ENCODE measurements at regions not wholly inside any gene's neighbourhood (a gene's known extent, or its start where the extent isn't known, plus 50 kb on each side); places are given as distances from the start of the nearest gene placed in this dataset.

- H3K9me3 ChIP-seq (ENCODE audit: control insufficient read depth in 2 of 3, insufficient read depth in 1 of 3, low read length in 3 of 3): no peaks in the 10 kb centered on the region
- H3K36me3 ChIP-seq (ENCODE audit: control insufficient read depth in 2 of 3, insufficient read depth in 3 of 3, low read length in 3 of 3): no peaks in the 10 kb centered on the region
- H3K4me3 ChIP-seq (ENCODE audit: low read length in 3 of 3): no peak overlapping the region
- TF ChIP-seq CTCF (IDR thresholded peaks at IDR 0.05; ENCODE audit: borderline replicate concordance, extremely low read depth, insufficient read depth): no peak
- no peak overlapping the region for H3K27ac ChIP-seq (ENCODE audit: low read depth in 2 of 2, low read length in 2 of 2)
- H3K9ac ChIP-seq (ENCODE audit: low read length in 3 of 3): no peak overlapping the region
- FAIRE-seq: no peak
- peaks cover 0 to 2% (median under 1%) of the 10 kb centered on the region in 3 donors for H3K4me1 ChIP-seq (ENCODE audit: control insufficient read depth in 2 of 3, insufficient read depth in 2 of 3, low read depth in 1 of 3, low read length in 3 of 3)
- intact Hi-C loops (cut with DNase I): no loop called here
- no peaks in the 10 kb centered on the region for H3K27me3 ChIP-seq (ENCODE audit: control insufficient read depth, insufficient read depth, low read length)
- DNase-seq: no peak
Measured at GRCh38 chr10:69692267-69692666, 62.2 kb downstream of the FAM241B start.

- intact Hi-C loops (cut with DNase I): no loop called here
- Histone ChIP-seq H3K9me3 (ENCODE audit: control insufficient read depth in 2 of 3, insufficient read depth in 1 of 3, low read length in 3 of 3) (no peaks in the 10 kb centered on the region), H3K9ac (ENCODE audit: low read length in 3 of 3) (no peak overlapping the region), H3K4me1 (ENCODE audit: control insufficient read depth in 2 of 3, insufficient read depth in 2 of 3, low read depth in 1 of 3, low read length in 3 of 3) (no peaks in the 10 kb centered on the region), H3K27me3 (ENCODE audit: control insufficient read depth, insufficient read depth, low read length) (no peaks in the 10 kb centered on the region), H3K4me3 (ENCODE audit: low read length in 3 of 3) (no peak overlapping the region), H3K27ac (ENCODE audit: low read depth in 2 of 2, low read length in 2 of 2) (no peak overlapping the region), H3K36me3 (ENCODE audit: control insufficient read depth in 2 of 3, insufficient read depth in 3 of 3, low read length in 3 of 3) (no peaks in the 10 kb centered on the region)
- FAIRE-seq (no peak), DNase-seq (no peak)
- no peak for TF ChIP-seq CTCF (IDR thresholded peaks at IDR 0.05; ENCODE audit: borderline replicate concordance, extremely low read depth, insufficient read depth)
Measured at GRCh38 chr10:69692891-69693290, 62.8 kb downstream of the FAM241B start.

GRCh38 chr10:69693886-69694285, 63.8 kb downstream of the FAM241B start:
- no peak for FAIRE-seq
- TF ChIP-seq CTCF (IDR thresholded peaks at IDR 0.05; ENCODE audit: borderline replicate concordance, extremely low read depth, insufficient read depth): no peak
- H3K36me3 ChIP-seq (ENCODE audit: control insufficient read depth in 2 of 3, insufficient read depth in 3 of 3, low read length in 3 of 3): no peaks in the 10 kb centered on the region
- no peak for DNase-seq
- H3K9me3 ChIP-seq (ENCODE audit: control insufficient read depth in 2 of 3, insufficient read depth in 1 of 3, low read length in 3 of 3): no peaks in the 10 kb centered on the region
- H3K4me3 ChIP-seq (ENCODE audit: low read length in 3 of 3): no peak overlapping the region
- H3K4me1 ChIP-seq (ENCODE audit: control insufficient read depth in 2 of 3, insufficient read depth in 2 of 3, low read depth in 1 of 3, low read length in 3 of 3): no peaks in the 10 kb centered on the region
- H3K27me3 ChIP-seq (ENCODE audit: control insufficient read depth, insufficient read depth, low read length): no peaks in the 10 kb centered on the region
- intact Hi-C loops (cut with DNase I): no loop called here
- no peak overlapping the region for H3K27ac ChIP-seq (ENCODE audit: low read depth in 2 of 2, low read length in 2 of 2)
- H3K9ac ChIP-seq (ENCODE audit: low read length in 3 of 3): no peak overlapping the region

- Histone ChIP-seq H3K36me3 (ENCODE audit: control insufficient read depth in 2 of 3, insufficient read depth in 3 of 3, low read length in 3 of 3) (no peaks in the 10 kb centered on the region), H3K9me3 (ENCODE audit: control insufficient read depth in 2 of 3, insufficient read depth in 1 of 3, low read length in 3 of 3) (no peaks in the 10 kb centered on the region), H3K9ac (ENCODE audit: low read length in 3 of 3) (no peak overlapping the region), H3K27me3 (ENCODE audit: control insufficient read depth, insufficient read depth, low read length) (no peaks in the 10 kb centered on the region), H3K4me1 (ENCODE audit: control insufficient read depth in 2 of 3, insufficient read depth in 2 of 3, low read depth in 1 of 3, low read length in 3 of 3) (no peaks in the 10 kb centered on the region), H3K27ac (ENCODE audit: low read depth in 2 of 2, low read length in 2 of 2) (no peak overlapping the region), H3K4me3 (ENCODE audit: low read length in 3 of 3) (no peak overlapping the region)
- DNase-seq: peak in 4 of 5 donors; percentile 56 to 74 (median 66)
- no peak for FAIRE-seq
- intact Hi-C loops (cut with DNase I): no loop called here
- peak; percentile 18 for TF ChIP-seq CTCF (IDR thresholded peaks at IDR 0.05; ENCODE audit: borderline replicate concordance, extremely low read depth, insufficient read depth)
Measured at GRCh38 chr10:69696073-69696731, 66.2 kb downstream of the FAM241B start.
